ENCODE measurements at regions not wholly inside any gene's neighbourhood (a gene's known extent, or its start where the extent isn't known, plus 50 kb on each side); places are given as distances from the start of the nearest gene placed in this dataset.

DNA sequence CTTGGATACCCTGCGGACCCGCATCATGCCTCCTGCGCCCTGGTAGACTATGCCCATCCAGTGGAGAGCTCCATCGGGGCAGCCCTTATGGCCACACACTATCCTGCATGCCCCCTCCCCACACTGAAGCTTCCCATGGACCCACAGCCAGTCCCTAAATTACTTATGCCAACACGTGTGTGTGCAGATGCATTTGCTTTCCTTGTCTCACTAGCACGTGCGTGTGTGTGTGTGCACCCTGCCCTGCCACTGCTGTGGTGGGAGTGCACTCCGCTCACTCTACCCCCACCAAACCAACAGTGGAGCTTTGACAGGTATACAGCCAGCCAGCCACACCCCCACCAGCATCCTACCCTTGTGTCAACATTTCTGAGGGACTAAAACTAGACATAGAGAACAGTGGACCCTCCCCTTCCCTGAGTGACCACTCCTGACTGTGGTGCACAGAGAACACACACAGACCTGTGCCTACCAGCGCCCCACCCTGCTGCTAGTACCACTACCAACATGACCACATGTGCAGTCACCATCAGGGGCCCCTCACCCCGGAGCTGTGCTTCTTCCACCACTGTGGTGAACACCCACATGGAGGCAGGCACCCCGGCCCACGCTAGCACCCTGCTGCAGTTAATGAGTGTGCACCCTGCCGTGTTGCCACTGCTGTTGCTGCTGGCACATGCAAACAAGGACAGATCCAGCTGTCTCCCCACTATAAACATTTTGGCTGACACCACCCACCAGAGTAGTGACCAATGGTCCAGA, 310.8 kb downstream of the GABRB3 start:
- H3K4me3 ChIP-seq = no peak overlapping the region
- POLR2A ChIA-PET (ENCODE audit: unreplicated experiment) = no interaction called here
- no peaks in the 10 kb centered on the region for H3K36me3 ChIP-seq (ENCODE audit: low read depth)
- no peak overlapping the region for H2AFZ ChIP-seq
- no peaks in the 10 kb centered on the region for H3K27me3 ChIP-seq (ENCODE audit: insufficient read depth, low read depth)
- H3K9me2 ChIP-seq (ENCODE audit: insufficient read depth) = no peaks in the 10 kb centered on the region
- no peaks in the 10 kb centered on the region for H3K9me3 ChIP-seq (ENCODE audit: insufficient read depth, low read depth)
- no peak for DNase-seq
- H3K4me1 ChIP-seq (replicated peaks; ENCODE audit: insufficient read depth) = no peaks in the 10 kb centered on the region
- TF ChIP-seq, protein P1, sequence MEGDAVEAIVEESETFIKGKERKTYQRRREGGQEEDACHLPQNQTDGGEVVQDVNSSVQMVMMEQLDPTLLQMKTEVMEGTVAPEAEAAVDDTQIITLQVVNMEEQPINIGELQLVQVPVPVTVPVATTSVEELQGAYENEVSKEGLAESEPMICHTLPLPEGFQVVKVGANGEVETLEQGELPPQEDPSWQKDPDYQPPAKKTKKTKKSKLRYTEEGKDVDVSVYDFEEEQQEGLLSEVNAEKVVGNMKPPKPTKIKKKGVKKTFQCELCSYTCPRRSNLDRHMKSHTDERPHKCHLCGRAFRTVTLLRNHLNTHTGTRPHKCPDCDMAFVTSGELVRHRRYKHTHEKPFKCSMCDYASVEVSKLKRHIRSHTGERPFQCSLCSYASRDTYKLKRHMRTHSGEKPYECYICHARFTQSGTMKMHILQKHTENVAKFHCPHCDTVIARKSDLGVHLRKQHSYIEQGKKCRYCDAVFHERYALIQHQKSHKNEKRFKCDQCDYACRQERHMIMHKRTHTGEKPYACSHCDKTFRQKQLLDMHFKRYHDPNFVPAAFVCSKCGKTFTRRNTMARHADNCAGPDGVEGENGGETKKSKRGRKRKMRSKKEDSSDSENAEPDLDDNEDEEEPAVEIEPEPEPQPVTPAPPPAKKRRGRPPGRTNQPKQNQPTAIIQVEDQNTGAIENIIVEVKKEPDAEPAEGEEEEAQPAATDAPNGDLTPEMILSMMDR (conservative IDR thresholded peaks at IDR 0.05) = no peak
- no peak for TF ChIP-seq EZH2 (IDR thresholded peaks at IDR 0.05; ENCODE audit: low read depth)
- intact Hi-C loops (cut with micrococcal nuclease; ENCODE audit: unreplicated experiment) = no loop called here
- H3K27ac ChIP-seq = no peak overlapping the region
- CTCF ChIA-PET = no interaction called here
- no TSS peak for BruUV-seq (replicated peaks)
- H3K79me2 ChIP-seq (ENCODE audit: low read depth) = no peaks in the 10 kb centered on the region
- no peaks in the 10 kb centered on the region for H3F3A ChIP-seq (ENCODE audit: insufficient read depth, low read depth)
- H3K4me2 ChIP-seq = no peak overlapping the region
- H4K20me1 ChIP-seq (ENCODE audit: insufficient read depth) = no peaks in the 10 kb centered on the region

DNA sequence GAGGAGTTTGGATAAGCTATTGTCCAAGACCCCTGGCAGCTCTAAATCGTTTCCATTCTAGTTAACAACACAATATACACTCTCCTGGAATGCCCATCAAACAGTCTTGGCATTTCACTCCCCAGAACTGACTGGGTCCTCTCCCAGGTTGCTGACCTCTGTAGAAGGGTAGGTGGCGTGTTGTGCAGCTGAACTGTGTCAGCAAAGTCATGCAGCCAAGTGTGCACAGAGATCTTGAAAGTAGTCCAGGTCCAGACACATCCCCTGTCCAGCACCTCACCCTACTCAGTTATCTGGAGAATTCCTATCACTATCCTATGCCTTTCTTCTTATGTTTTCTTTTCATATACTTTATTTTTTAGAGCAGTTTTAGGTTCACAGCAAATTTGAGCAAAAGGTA, 312.7 kb downstream of the GABRB3 start:
- BruUV-seq (replicated peaks) = no TSS peak
- POLR2A ChIA-PET (ENCODE audit: unreplicated experiment) = no interaction called here
- H3K79me2 ChIP-seq (ENCODE audit: low read depth) = no peaks in the 10 kb centered on the region
- H3K27me3 ChIP-seq (ENCODE audit: insufficient read depth, low read depth) = no peaks in the 10 kb centered on the region
- no peak overlapping the region for H3K27ac ChIP-seq
- H3K4me3 ChIP-seq = no peak overlapping the region
- H3K4me2 ChIP-seq = no peak overlapping the region
- H3F3A ChIP-seq (ENCODE audit: insufficient read depth, low read depth) = no peaks in the 10 kb centered on the region
- no peaks in the 10 kb centered on the region for H4K20me1 ChIP-seq (ENCODE audit: insufficient read depth)
- H2AFZ ChIP-seq = no peak overlapping the region
- no peaks in the 10 kb centered on the region for H3K9me3 ChIP-seq (ENCODE audit: insufficient read depth, low read depth)
- CTCF ChIA-PET = no interaction called here
- DNase-seq = no peak
- no peaks in the 10 kb centered on the region for H3K9me2 ChIP-seq (ENCODE audit: insufficient read depth)
- H3K36me3 ChIP-seq (ENCODE audit: low read depth) = no peaks in the 10 kb centered on the region
- no peak for TF ChIP-seq EZH2 (IDR thresholded peaks at IDR 0.05; ENCODE audit: low read depth)
- TF ChIP-seq, protein P1 (conservative IDR thresholded peaks at IDR 0.05) = no peak
- intact Hi-C loops (cut with micrococcal nuclease; ENCODE audit: unreplicated experiment) = no loop called here
- H3K4me1 ChIP-seq (replicated peaks; ENCODE audit: insufficient read depth) = no peaks in the 10 kb centered on the region

DNA sequence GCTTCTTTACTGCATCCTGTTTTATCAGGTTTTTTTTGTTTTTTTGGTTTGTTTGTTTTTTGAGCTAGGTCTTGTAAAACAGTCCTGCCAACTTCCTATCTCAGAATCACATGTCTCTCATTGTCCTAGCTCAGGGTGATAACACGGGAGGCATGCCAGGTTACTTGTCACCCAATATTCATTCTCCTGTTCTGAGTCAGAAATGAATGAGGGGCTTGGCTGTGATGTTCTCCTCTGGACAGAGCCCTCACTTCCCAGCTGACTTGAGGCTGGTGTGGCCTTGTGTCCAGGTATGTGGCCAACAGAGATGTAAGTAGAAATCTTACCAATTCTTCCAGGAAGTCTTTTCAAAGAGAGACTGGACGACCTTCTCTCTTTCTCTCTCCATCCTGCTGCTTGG, 317.0 kb downstream of the GABRB3 start:
- no TSS peak for BruUV-seq (replicated peaks)
- H3K4me3 ChIP-seq = no peak overlapping the region
- H3K79me2 ChIP-seq (ENCODE audit: low read depth) = no peaks in the 10 kb centered on the region
- CTCF ChIA-PET = no interaction called here
- no peak overlapping the region for H3K27ac ChIP-seq
- H3K27me3 ChIP-seq (ENCODE audit: insufficient read depth, low read depth) = no peaks in the 10 kb centered on the region
- H2AFZ ChIP-seq = no peak overlapping the region
- no peaks in the 10 kb centered on the region for H4K20me1 ChIP-seq (ENCODE audit: insufficient read depth)
- no peaks in the 10 kb centered on the region for H3K4me1 ChIP-seq (replicated peaks; ENCODE audit: insufficient read depth)
- no peaks in the 10 kb centered on the region for H3K36me3 ChIP-seq (ENCODE audit: low read depth)
- no peak for DNase-seq
- TF ChIP-seq EZH2 (IDR thresholded peaks at IDR 0.05; ENCODE audit: low read depth) = no peak
- TF ChIP-seq, protein P1 (conservative IDR thresholded peaks at IDR 0.05) = no peak
- no peak overlapping the region for H3K4me2 ChIP-seq
- H3K9me3 ChIP-seq (ENCODE audit: insufficient read depth, low read depth) = no peaks in the 10 kb centered on the region
- POLR2A ChIA-PET (ENCODE audit: unreplicated experiment) = no interaction called here
- H3F3A ChIP-seq (ENCODE audit: insufficient read depth, low read depth) = no peaks in the 10 kb centered on the region
- intact Hi-C loops (cut with micrococcal nuclease; ENCODE audit: unreplicated experiment) = no loop called here
- no peaks in the 10 kb centered on the region for H3K9me2 ChIP-seq (ENCODE audit: insufficient read depth)

Measured in PC-9 (cell line).